ENCODE measurements at regions not wholly inside any gene's neighbourhood (a gene's known extent, or its start where the extent isn't known, plus 50 kb on each side); places are given as distances from the start of the nearest gene placed in this dataset.
A peak's percentile ranks its signal among the peaks of the same experiment; 100 is the strongest.

DNA sequence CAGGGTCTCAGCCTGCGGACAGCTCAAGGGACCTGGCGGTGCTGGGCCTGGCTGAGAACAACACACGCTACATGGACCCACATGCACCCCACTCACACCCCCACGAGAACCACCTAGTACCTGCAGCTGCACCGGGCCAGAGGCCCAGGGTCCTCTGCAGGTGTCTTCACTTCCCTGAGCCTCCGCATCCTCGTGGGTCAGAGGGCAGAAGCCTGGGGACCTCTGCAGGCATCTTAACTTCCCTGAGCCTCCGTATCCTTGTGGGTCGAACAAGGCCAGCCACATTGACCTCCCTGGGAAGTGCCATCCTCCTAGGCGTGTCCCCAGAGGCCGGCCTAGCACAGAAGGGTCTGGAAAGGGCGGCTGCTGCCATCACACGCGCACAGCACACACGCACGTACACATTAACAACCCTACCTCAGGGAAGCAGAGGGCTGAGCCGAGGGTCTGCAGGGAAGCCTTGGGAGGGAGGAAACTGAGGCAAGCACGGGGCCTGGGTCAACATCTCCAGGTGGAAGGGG lies 62.5 kb upstream of the HPCAL1 start (continued):
- TF ChIP-seq, protein P1, sequence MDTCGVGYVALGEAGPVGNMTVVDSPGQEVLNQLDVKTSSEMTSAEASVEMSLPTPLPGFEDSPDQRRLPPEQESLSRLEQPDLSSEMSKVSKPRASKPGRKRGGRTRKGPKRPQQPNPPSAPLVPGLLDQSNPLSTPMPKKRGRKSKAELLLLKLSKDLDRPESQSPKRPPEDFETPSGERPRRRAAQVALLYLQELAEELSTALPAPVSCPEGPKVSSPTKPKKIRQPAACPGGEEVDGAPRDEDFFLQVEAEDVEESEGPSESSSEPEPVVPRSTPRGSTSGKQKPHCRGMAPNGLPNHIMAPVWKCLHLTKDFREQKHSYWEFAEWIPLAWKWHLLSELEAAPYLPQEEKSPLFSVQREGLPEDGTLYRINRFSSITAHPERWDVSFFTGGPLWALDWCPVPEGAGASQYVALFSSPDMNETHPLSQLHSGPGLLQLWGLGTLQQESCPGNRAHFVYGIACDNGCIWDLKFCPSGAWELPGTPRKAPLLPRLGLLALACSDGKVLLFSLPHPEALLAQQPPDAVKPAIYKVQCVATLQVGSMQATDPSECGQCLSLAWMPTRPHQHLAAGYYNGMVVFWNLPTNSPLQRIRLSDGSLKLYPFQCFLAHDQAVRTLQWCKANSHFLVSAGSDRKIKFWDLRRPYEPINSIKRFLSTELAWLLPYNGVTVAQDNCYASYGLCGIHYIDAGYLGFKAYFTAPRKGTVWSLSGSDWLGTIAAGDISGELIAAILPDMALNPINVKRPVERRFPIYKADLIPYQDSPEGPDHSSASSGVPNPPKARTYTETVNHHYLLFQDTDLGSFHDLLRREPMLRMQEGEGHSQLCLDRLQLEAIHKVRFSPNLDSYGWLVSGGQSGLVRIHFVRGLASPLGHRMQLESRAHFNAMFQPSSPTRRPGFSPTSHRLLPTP (IDR thresholded peaks at IDR 0.05; ENCODE audit: borderline replicate concordance, extremely low read depth, insufficient read length): no peak
- TF ChIP-seq ILK (tag; IDR thresholded peaks at IDR 0.05; ENCODE audit: borderline replicate concordance, low read depth) (no peak), ZNF174 (CRISPR knock-in tag; IDR thresholded peaks at IDR 0.05) (no peak), CREM (IDR thresholded peaks at IDR 0.05; ENCODE audit: low read depth) (no peak), ADNP (tag; IDR thresholded peaks at IDR 0.05) (no peak), POLR3A (IDR thresholded peaks at IDR 0.05; ENCODE audit: borderline replicate concordance, extremely low read depth, insufficient read depth, insufficient read length) (no peak)

- Histone ChIP-seq H3K27me3 (ENCODE audit: control insufficient read depth in 2 of 2, insufficient read depth in 2 of 2, low read length in 2 of 2) (peaks cover 22 to 55% of the 10 kb centered on the region in 2 experiments; a peak in 4 of 5 replicates), H3K36me3 (ENCODE audit: control insufficient read depth, insufficient read depth, low read length) (no peaks in the 10 kb centered on the region), H3K9me1 (ENCODE audit: control insufficient read depth, insufficient read depth, low read length) (no peaks in the 10 kb centered on the region), H3K4me2 (ENCODE audit: insufficient read depth, low read length) (no peak overlapping the region), H3K79me2 (ENCODE audit: control insufficient read depth, insufficient read depth, low read length) (no peaks in the 10 kb centered on the region), H3K27ac (ENCODE audit: extremely low read depth, low read depth, low read length) (no peak overlapping the region), H3K9me3 (replicated peaks; ENCODE audit: control insufficient read depth, insufficient read depth, low read depth, low read length) (no peaks in the 10 kb centered on the region), H3K9ac (ENCODE audit: insufficient read depth in 1 of 2, low read depth in 2 of 2, low read length in 2 of 2) (no peak overlapping the region; a peak in 1 of 4 replicates), H4K20me1 (replicated peaks; ENCODE audit: control insufficient read depth, insufficient read depth, low read length) (peaks cover 7% of the 10 kb centered on the region; the same call in 1 of the 2 replicates), H2AFZ (ENCODE audit: low read depth, low read length) (no peak overlapping the region), H3K4me1 (replicated peaks in 1 of 2; ENCODE audit: control insufficient read depth in 2 of 2, insufficient read depth in 2 of 2, low read length in 2 of 2) (peaks cover 0 to 32% of the 10 kb centered on the region in 2 experiments; a peak in 3 of 5 replicates), H3K4me3 (no peak overlapping the region)
- ATAC-seq (no peak), FAIRE-seq (no peak), DNase-seq (ENCODE audit: extremely low read depth in 1 of 4, low spot score in 3 of 4) (no peak)
- 45% methylated on average over 21 of the region's 21 CpGs for WGBS (ENCODE audit: insufficient coverage, low coverage, missing lambda C conversion rate)
- BruUV-seq (replicated peaks): no TSS peak
- ChIA-PET POLR2A (interaction anchor here (0.6 to 1.9 kb wide), 2 partner anchors 11 to 25 kb away, joined by 3 to 9 read pairs; no protein-coding TSS in a partner anchor), CTCF (ENCODE audit: low intra/inter-chr PET ratio) (no interaction called here)
- in situ Hi-C loops (cut with MboI): no loop called here
- TF ChIP-seq, protein P2, sequence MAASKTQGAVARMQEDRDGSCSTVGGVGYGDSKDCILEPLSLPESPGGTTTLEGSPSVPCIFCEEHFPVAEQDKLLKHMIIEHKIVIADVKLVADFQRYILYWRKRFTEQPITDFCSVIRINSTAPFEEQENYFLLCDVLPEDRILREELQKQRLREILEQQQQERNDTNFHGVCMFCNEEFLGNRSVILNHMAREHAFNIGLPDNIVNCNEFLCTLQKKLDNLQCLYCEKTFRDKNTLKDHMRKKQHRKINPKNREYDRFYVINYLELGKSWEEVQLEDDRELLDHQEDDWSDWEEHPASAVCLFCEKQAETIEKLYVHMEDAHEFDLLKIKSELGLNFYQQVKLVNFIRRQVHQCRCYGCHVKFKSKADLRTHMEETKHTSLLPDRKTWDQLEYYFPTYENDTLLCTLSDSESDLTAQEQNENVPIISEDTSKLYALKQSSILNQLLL (CRISPR knock-in tag; IDR thresholded peaks at IDR 0.05; ENCODE audit: borderline replicate concordance): no peak
- peak; percentile 40 for TF ChIP-seq EGR1 (conservative IDR thresholded peaks at IDR 0.05)
- intact Hi-C loops (cut with micrococcal nuclease): no loop called here
These were observed 61.6 kb upstream of the HPCAL1 start for GRCh38 chr2:10240911-10241610.

Measured in K562 (cell line).